H9 (cell line): ENCODE measurements at regions not wholly inside any gene's neighbourhood (a gene's known extent, or its start where the extent isn't known, plus 50 kb on each side); places are given as distances from the start of the nearest gene placed in this dataset.

ENCODE experiments used
- DNase-seq: peaks from one replicate; pipeline ENCODE4 v3.0.0-alpha.2; 2017
- H2AFZ ChIP-seq: one replicate; pipeline ENCODE4 v1.6.1; 2013; ENCODE audit warnings: mild to moderate bottlenecking, low read length, control low read depth, moderate library complexity
- H2AK5ac ChIP-seq: 2 replicates; pipeline ENCODE4 v1.6.1; 2013; ENCODE audit warnings: low read length, control low read depth, mixed read lengths; ENCODE audit not compliant: insufficient read length
- H2BK120ac ChIP-seq: one replicate; pipeline ENCODE4 v1.6.1; 2013; ENCODE audit warnings: low read depth, mild to moderate bottlenecking, low read length, control low read depth, inconsistent platforms; ENCODE audit not compliant: poor library complexity, severe bottlenecking
- H2BK12ac ChIP-seq: 2 replicates; pipeline ENCODE4 v1.6.1; 2013; ENCODE audit warnings: low read length, control low read depth, mixed read lengths, low read depth; ENCODE audit not compliant: insufficient read length
- H2BK15ac ChIP-seq: 2 replicates; pipeline ENCODE4 v1.6.1; 2013; ENCODE audit warnings: low read depth, low read length, control low read depth
- H2BK20ac ChIP-seq: one replicate; pipeline ENCODE4 v1.6.1; 2013; ENCODE audit warnings: low read depth, mild to moderate bottlenecking, low read length, control low read depth, inconsistent platforms; ENCODE audit not compliant: poor library complexity, severe bottlenecking
- H2BK5ac ChIP-seq: 2 replicates; pipeline ENCODE4 v1.6.1; 2013; ENCODE audit warnings: low read length, control low read depth, mixed read lengths; ENCODE audit not compliant: insufficient read length
- H3K14ac ChIP-seq: 2 replicates; pipeline ENCODE4 v1.6.1; 2013; ENCODE audit warnings: low read length, control low read depth; ENCODE audit not compliant: insufficient read depth
- H3K18ac ChIP-seq: 2 replicates; pipeline ENCODE4 v1.6.1; 2013; ENCODE audit warnings: low read depth, mild to moderate bottlenecking, mixed read lengths, low read length, control low read depth; ENCODE audit not compliant: insufficient read length
- H3K23ac ChIP-seq: 2 replicates; pipeline ENCODE4 v1.6.1; 2013; ENCODE audit warnings: low read length, control low read depth, mixed read lengths, low read depth; ENCODE audit not compliant: insufficient read length
- H3K23me2 ChIP-seq: 2 replicates; pipeline ENCODE4 v1.6.1; 2013; ENCODE audit warnings: low read depth, mild to moderate bottlenecking, mixed read lengths, low read length, control low read depth; ENCODE audit not compliant: insufficient read length, poor library complexity, severe bottlenecking
- H3K27ac ChIP-seq: 2 replicates; pipeline ENCODE4 v1.5.1; 2013; ENCODE audit warnings: low read length, control low read depth, mixed read lengths, low read depth; ENCODE audit not compliant: insufficient read length
- H3K27me3 ChIP-seq: 2 replicates; pipeline ENCODE4 v1.6.1; 2013; ENCODE audit warnings: low read length, control low read depth, inconsistent platforms; ENCODE audit not compliant: insufficient read depth
- H3K4ac ChIP-seq: 2 replicates; pipeline ENCODE4 v1.6.1; 2013; ENCODE audit warnings: low read depth, mild to moderate bottlenecking, control low read depth, inconsistent platforms, low read length, moderate library complexity
- H3K4me1 ChIP-seq: 2 replicates; pipeline ENCODE4 v1.6.1; 2013; ENCODE audit warnings: low read length, control low read depth, inconsistent platforms; ENCODE audit not compliant: insufficient read depth
- H3K4me2 ChIP-seq: 2 replicates; pipeline ENCODE4 v1.6.1; 2013; ENCODE audit warnings: low read length, control low read depth, mixed read lengths; ENCODE audit not compliant: insufficient read length, insufficient read depth
- H3K56ac ChIP-seq: 2 replicates; pipeline ENCODE4 v1.6.1; 2013; ENCODE audit warnings: low read depth, mild to moderate bottlenecking, mixed read lengths, low read length, control low read depth; ENCODE audit not compliant: insufficient read length
- H3K79me1 ChIP-seq: 2 replicates; pipeline ENCODE4 v1.6.1; 2013; ENCODE audit warnings: low read depth, mild to moderate bottlenecking, moderate library complexity, low read length, control low read depth, inconsistent platforms; ENCODE audit not compliant: insufficient read depth, poor library complexity, severe bottlenecking
- H3K79me2 ChIP-seq: 2 replicates; pipeline ENCODE4 v1.6.1; 2013; ENCODE audit warnings: low read length, control low read depth, inconsistent platforms; ENCODE audit not compliant: insufficient read depth
- H3K9ac ChIP-seq: 2 replicates; pipeline ENCODE4 v1.6.1; 2013; ENCODE audit warnings: low read length, control low read depth, mixed read lengths; ENCODE audit not compliant: insufficient read length; ENCODE audit errors: extremely low read depth
- H3K9me3 ChIP-seq: one replicate; pipeline ENCODE4 v1.6.1; 2013; ENCODE audit warnings: low read depth, low read length, inconsistent platforms; ENCODE audit not compliant: control insufficient read depth
- H3T11ph ChIP-seq: one replicate; pipeline ENCODE4 v1.6.1; 2013; ENCODE audit warnings: mild to moderate bottlenecking, low read length, control low read depth, inconsistent platforms
- H4K20me1 ChIP-seq: one replicate; pipeline ENCODE4 v1.6.1; 2013; ENCODE audit not compliant: control insufficient read depth, insufficient read length, insufficient read depth
- H4K5ac ChIP-seq: 2 replicates; pipeline ENCODE4 v1.6.1; 2013; ENCODE audit warnings: low read depth, mild to moderate bottlenecking, mixed read lengths, low read length, control low read depth; ENCODE audit not compliant: insufficient read length
- H4K8ac ChIP-seq: replicated peaks from 2 replicates; pipeline ENCODE4 v1.6.1; 2013; ENCODE audit warnings: low read length, control low read depth, mixed read lengths, low read depth; ENCODE audit not compliant: insufficient read length
- H4K91ac ChIP-seq: 2 replicates; pipeline ENCODE4 v1.6.1; 2013; ENCODE audit warnings: low read depth, mild to moderate bottlenecking, moderate library complexity, mixed read lengths, low read length, control low read depth; ENCODE audit not compliant: insufficient read length
- H3K27ac Mint-ChIP-seq, 3 experiments: 2 replicates in 2 of 3; 3 replicates in 1 of 3; pipeline ENCODE4 v1.8.0; 2020 to 2021; ENCODE audit warnings: mixed read lengths in 3 of 3, mild to moderate bottlenecking in 1 of 3, moderate library complexity in 1 of 3
- H3K27me3 Mint-ChIP-seq: 2 replicates; pipeline ENCODE4 v1.8.0; 2021; ENCODE audit warnings: low read depth, mild to moderate bottlenecking, moderate library complexity, mixed read lengths
- H3K36me3 Mint-ChIP-seq, 3 experiments: 2 replicates in 2 of 3; 3 replicates in 1 of 3; pipeline ENCODE4 v1.8.0; 2020 to 2021; ENCODE audit warnings: low read depth in 3 of 3, mixed read lengths in 3 of 3; ENCODE audit not compliant: insufficient read depth in 1 of 3
- H3K4me1 Mint-ChIP-seq, 2 experiments: 2 replicates each; pipeline ENCODE4 v1.8.0; 2020; ENCODE audit warnings: mixed read lengths in 2 of 2
- H3K4me3 Mint-ChIP-seq, 2 experiments: 2 replicates in 1 of 2; 3 replicates in 1 of 2; pipeline ENCODE4 v1.8.0; 2020 to 2021; ENCODE audit warnings: mild to moderate bottlenecking in 2 of 2, mixed read lengths in 2 of 2, moderate library complexity in 1 of 2
- H3K9me3 Mint-ChIP-seq, 2 experiments: 2 replicates in 1 of 2; 3 replicates in 1 of 2; pipeline ENCODE4 v1.8.0; 2020; ENCODE audit warnings: mild to moderate bottlenecking in 2 of 2, mixed read lengths in 2 of 2, moderate library complexity in 1 of 2
- WGBS: extraction: QIAGEN DNeasy Blood & Tissue Kit; methylation state at CpG from one replicate; pipeline ENCODE4 v1.1.7; 2013; ENCODE audit warnings: missing lambda C conversion rate, low lambda C conversion rate, mixed read lengths; ENCODE audit not compliant: insufficient read length; ENCODE audit errors: extremely low coverage; 5-methylcytosine and 5-hydroxymethylcytosine counted together
- TF ChIP-seq, protein P1 (sequence below): fragments of 200-600 bp; sonication (generic); conservative IDR thresholded peaks from 3 replicates; pipeline ENCODE4 v1.8.0; 2021; ENCODE audit warnings: antibody characterized with exemption, mild to moderate bottlenecking

- Mint-ChIP-seq H3K4me3 (no peak overlapping the region; a peak in 1 of 5 replicates), H3K27ac (no peak overlapping the region), H3K36me3 (no peaks in the 10 kb centered on the region), H3K9me3 (no peaks in the 10 kb centered on the region; a peak in 1 of 5 replicates), H3K27me3 (no peaks in the 10 kb centered on the region; the same call in 1 of the 2 replicates), H3K4me1 (peaks cover 5 to 15% of the 10 kb centered on the region in 2 experiments)
- TF ChIP-seq, protein P1, sequence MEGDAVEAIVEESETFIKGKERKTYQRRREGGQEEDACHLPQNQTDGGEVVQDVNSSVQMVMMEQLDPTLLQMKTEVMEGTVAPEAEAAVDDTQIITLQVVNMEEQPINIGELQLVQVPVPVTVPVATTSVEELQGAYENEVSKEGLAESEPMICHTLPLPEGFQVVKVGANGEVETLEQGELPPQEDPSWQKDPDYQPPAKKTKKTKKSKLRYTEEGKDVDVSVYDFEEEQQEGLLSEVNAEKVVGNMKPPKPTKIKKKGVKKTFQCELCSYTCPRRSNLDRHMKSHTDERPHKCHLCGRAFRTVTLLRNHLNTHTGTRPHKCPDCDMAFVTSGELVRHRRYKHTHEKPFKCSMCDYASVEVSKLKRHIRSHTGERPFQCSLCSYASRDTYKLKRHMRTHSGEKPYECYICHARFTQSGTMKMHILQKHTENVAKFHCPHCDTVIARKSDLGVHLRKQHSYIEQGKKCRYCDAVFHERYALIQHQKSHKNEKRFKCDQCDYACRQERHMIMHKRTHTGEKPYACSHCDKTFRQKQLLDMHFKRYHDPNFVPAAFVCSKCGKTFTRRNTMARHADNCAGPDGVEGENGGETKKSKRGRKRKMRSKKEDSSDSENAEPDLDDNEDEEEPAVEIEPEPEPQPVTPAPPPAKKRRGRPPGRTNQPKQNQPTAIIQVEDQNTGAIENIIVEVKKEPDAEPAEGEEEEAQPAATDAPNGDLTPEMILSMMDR, result no peak
- Histone ChIP-seq H2BK20ac (no peak overlapping the region), H3K4ac (no peak overlapping the region), H2AK5ac (no peak overlapping the region), H3T11ph (no peak overlapping the region), H3K4me2 (no peak overlapping the region), H4K8ac (no peak overlapping the region), H3K79me1 (no peaks in the 10 kb centered on the region), H3K56ac (no peak overlapping the region), H3K27me3 (no peaks in the 10 kb centered on the region), H3K9me3 (no peaks in the 10 kb centered on the region), H4K5ac (no peak overlapping the region), H2BK12ac (no peak overlapping the region), H3K79me2 (no peaks in the 10 kb centered on the region), H3K23me2 (no peaks in the 10 kb centered on the region), H2AFZ (no peak overlapping the region), H3K4me1 (no peaks in the 10 kb centered on the region), H2BK120ac (no peak overlapping the region), H3K23ac (no peak overlapping the region), H3K9ac (no peak overlapping the region), H3K14ac (no peak overlapping the region), H2BK15ac (no peak overlapping the region), H3K27ac (no peak overlapping the region), H2BK5ac (no peak overlapping the region), H4K20me1 (no peaks in the 10 kb centered on the region), H3K18ac (no peak overlapping the region), H4K91ac (no peak overlapping the region)
- no peak for DNase-seq
- no CpG with 5 or more reads among the region's 7 CpGs for WGBS
Observed at GRCh38 chr4:38382520-38382919, 281.5 kb upstream of the KLF3 start.
